HCT116 (cell line): ENCODE measurements at regions not wholly inside any gene's neighbourhood (a gene's known extent, or its start where the extent isn't known, plus 50 kb on each side); places are given as distances from the start of the nearest gene placed in this dataset.

Experiments
- ATAC-seq: fragments of 200-7000 bp; cut with Tn5 transposase; 2 replicates; pipeline ENCODE4 v1.9.1; 2020; ENCODE audit warnings: mild to moderate bottlenecking, moderate library complexity
- BruUV-seq: library from RNA; stranded (reverse); fragments of 400-500 nt; replicated peaks from 2 replicates; lab custom pipeline; 2021; lab: Mats Ljungman, UMichigan
- CTCF ChIA-PET: fragments of 300-600 bp; sonication (Branson Sonifier 250); formaldehyde crosslinking; loops from one replicate; lab custom pipeline; 2021; ENCODE audit warnings: antibody characterized with exemption; lab: Charles Lee
- POLR2A ChIA-PET: fragments of 300-600, 350-600 bp; sonication (Branson Sonifier 250); formaldehyde crosslinking; loops from one replicate; lab custom pipeline; 2021; ENCODE audit warnings: antibody characterized with exemption; lab: Charles Lee
- RAD21 ChIA-PET, 2 experiments: fragments of 300-600 bp; sonication (Branson Sonifier 250); formaldehyde crosslinking; loops; one replicate each; lab custom pipeline; 2023; ENCODE audit warnings: low total read pairs in 2 of 2; ENCODE audit not compliant: uncharacterized antibody in 2 of 2, unreplicated experiment in 2 of 2, low non-redundant PET in 1 of 2; lab: Charles Lee
- DNase-seq: peaks from one replicate; pipeline ENCODE4 v3.0.0-alpha.2; 2010; ENCODE audit warnings: low read depth, low spot score
- H2AFZ ChIP-seq: fragments of 200-600 bp; shearing (Covaris generic), sonication (generic); 2 replicates; pipeline ENCODE4 v1.6.1; 2017; ENCODE audit warnings: low read depth, mixed run types, mixed read lengths, antibody characterized with exemption, low read length; ENCODE audit not compliant: poor library complexity, severe bottlenecking
- H3K27ac ChIP-seq: 2 replicates; pipeline ENCODE4 v1.5.1; 2012; ENCODE audit warnings: low read depth, low read length
- H3K27me3 ChIP-seq: fragments of 200-600 bp; sonication (generic); 2 replicates; pipeline ENCODE4 v1.6.1; 2016; ENCODE audit warnings: mixed run types, low read length, mixed read lengths; ENCODE audit not compliant: insufficient read depth
- H3K36me3 ChIP-seq, 2 experiments: fragments of 200-500 bp in 1 of 2; fragments of 200-600 bp in 1 of 2; sonication (Bioruptor generic) in 1 of 2; sonication (generic) in 1 of 2; 2 replicates each; pipeline versions ENCODE4 v1.5.1 to v1.6.1; 2014 to 2016; ENCODE audit warnings: low read length in 2 of 2, inconsistent platforms in 1 of 2, mixed read lengths in 1 of 2, mixed run types in 1 of 2; ENCODE audit not compliant: insufficient read depth in 2 of 2, control insufficient read depth in 1 of 2
- H3K4me1 ChIP-seq, 2 experiments: fragments of 200-600 bp in 1 of 2; sonication (generic) in 1 of 2; 2 replicates each; pipeline versions ENCODE4 v1.5.1 to v1.6.1; 2012 to 2017; ENCODE audit warnings: low read length in 2 of 2, inconsistent platforms in 1 of 2, mild to moderate bottlenecking in 1 of 2, mixed read lengths in 1 of 2, mixed run types in 1 of 2, moderate library complexity in 1 of 2; ENCODE audit not compliant: insufficient read depth in 2 of 2, control insufficient read depth in 1 of 2
- H3K4me2 ChIP-seq: fragments of 200-600 bp; sonication (generic); 2 replicates; pipeline ENCODE4 v1.6.1; 2017; ENCODE audit warnings: mixed run types, low read length, mixed read lengths
- H3K4me3 ChIP-seq, 2 experiments: fragments of 200-600 bp in 1 of 2; sonication (generic) in 1 of 2; replicated peaks in 1 of 2; 2 replicates each; pipeline ENCODE4 v1.5.1; 2011 to 2016; ENCODE audit warnings: low read length in 2 of 2, control low read depth in 1 of 2, low read depth in 1 of 2, mild to moderate bottlenecking in 1 of 2, mixed read lengths in 1 of 2, mixed run types in 1 of 2
- H3K79me2 ChIP-seq: fragments of 200-600 bp; sonication (generic); 2 replicates; pipeline ENCODE4 v1.6.1; 2017; ENCODE audit warnings: mild to moderate bottlenecking, mixed run types, low read length, moderate library complexity, mixed read lengths; ENCODE audit not compliant: insufficient read depth
- H3K9ac ChIP-seq: fragments of 200-600 bp; sonication (generic); 2 replicates; pipeline ENCODE4 v1.6.1; 2016; ENCODE audit warnings: low read length, mixed read lengths
- H3K9me2 ChIP-seq: fragments of 200-600 bp; sonication (generic), shearing (Covaris generic); 2 replicates; pipeline ENCODE4 v1.6.1; 2017; ENCODE audit warnings: mixed run types, mild to moderate bottlenecking, moderate library complexity; ENCODE audit not compliant: insufficient read depth
- H3K9me3 ChIP-seq, 2 experiments: fragments of 200-500 bp in 1 of 2; fragments of 200-600 bp in 1 of 2; sonication (Bioruptor generic) in 1 of 2; sonication (generic) in 1 of 2; 2 replicates each; pipeline ENCODE4 v1.6.1; 2014 to 2017; ENCODE audit warnings: low read length in 2 of 2, mixed read lengths in 2 of 2, inconsistent platforms in 1 of 2, low read depth in 1 of 2, mild to moderate bottlenecking in 1 of 2, mixed run types in 1 of 2, moderate library complexity in 1 of 2; ENCODE audit not compliant: control insufficient read depth in 1 of 2, insufficient read depth in 1 of 2
- H4K20me1 ChIP-seq: fragments of 200-600 bp; sonication (generic), shearing (Covaris generic); 2 replicates; pipeline ENCODE4 v1.6.1; 2017; ENCODE audit warnings: mixed run types, mild to moderate bottlenecking, moderate library complexity; ENCODE audit not compliant: insufficient read depth
- CBX3 ChIP-seq: IDR thresholded peaks from 2 replicates; pipeline ENCODE4 v1.6.1; 2012; ENCODE audit warnings: low read depth
- FOSL1 ChIP-seq: IDR thresholded peaks from 2 replicates; pipeline ENCODE4 v1.6.1; 2012; ENCODE audit warnings: low read depth
- POLR2A ChIP-seq: IDR thresholded peaks from 2 replicates; pipeline ENCODE4 v1.7.0; 2011; ENCODE audit warnings: borderline replicate concordance; ENCODE audit not compliant: insufficient read depth, insufficient read length; ENCODE audit errors: extremely low read depth
- POLR2AphosphoS5 ChIP-seq: IDR thresholded peaks from 2 replicates; pipeline ENCODE4 v1.6.1; 2011; ENCODE audit warnings: mild to moderate bottlenecking, low read depth, low read length, moderate library complexity
- SIN3A ChIP-seq: IDR thresholded peaks from 2 replicates; pipeline ENCODE4 v1.6.1; 2012; ENCODE audit warnings: low read depth
- SP1 ChIP-seq: IDR thresholded peaks from 2 replicates; pipeline ENCODE4 v1.6.1; 2012; ENCODE audit warnings: low read depth
- SRF ChIP-seq: IDR thresholded peaks from 2 replicates; pipeline ENCODE4 v1.6.1; 2012; ENCODE audit warnings: low read depth
- TCF7L2 ChIP-seq: IDR thresholded peaks from 2 replicates; pipeline ENCODE4 v1.7.0; 2011; ENCODE audit warnings: borderline replicate concordance, inconsistent platforms; ENCODE audit not compliant: insufficient read depth, insufficient read length; ENCODE audit errors: extremely low read depth
- ZNF274 ChIP-seq: fragments of 200-500 bp; sonication (Bioruptor generic); IDR thresholded peaks from 2 replicates; pipeline ENCODE4 v1.6.1; 2014; ENCODE audit warnings: mild to moderate bottlenecking, low read depth, low read length, inconsistent platforms
- intact Hi-C: fragments of 100-400 bp; cut with micrococcal nuclease; formaldehyde crosslinking; loops from 2 replicates; pipeline ENCODE4 v1.10.0; 2022
- TF ChIP-seq, protein P1 (sequence below): IDR thresholded peaks from 2 replicates; pipeline ENCODE4 v1.6.1; 2012; ENCODE audit warnings: low read depth
- TF ChIP-seq, protein P2 (sequence below): IDR thresholded peaks from 2 replicates; pipeline ENCODE4 v1.6.1; 2012
- TF ChIP-seq, protein P3 (sequence below), 3 experiments: fragments of 200-600 bp in 1 of 3; sonication (generic) in 1 of 3; IDR thresholded peaks in 2 of 3; conservative IDR thresholded peaks in 1 of 3; 2 replicates each; pipeline ENCODE4 v1.5.1; 2012 to 2017; ENCODE audit warnings: low read depth in 2 of 3, low read length in 2 of 3, antibody characterized with exemption in 1 of 3, borderline replicate concordance in 1 of 3, control low read depth in 1 of 3, mild to moderate bottlenecking in 1 of 3, mixed read lengths in 1 of 3, mixed run types in 1 of 3, moderate library complexity in 1 of 3; ENCODE audit not compliant: insufficient read depth in 1 of 3

DNA sequence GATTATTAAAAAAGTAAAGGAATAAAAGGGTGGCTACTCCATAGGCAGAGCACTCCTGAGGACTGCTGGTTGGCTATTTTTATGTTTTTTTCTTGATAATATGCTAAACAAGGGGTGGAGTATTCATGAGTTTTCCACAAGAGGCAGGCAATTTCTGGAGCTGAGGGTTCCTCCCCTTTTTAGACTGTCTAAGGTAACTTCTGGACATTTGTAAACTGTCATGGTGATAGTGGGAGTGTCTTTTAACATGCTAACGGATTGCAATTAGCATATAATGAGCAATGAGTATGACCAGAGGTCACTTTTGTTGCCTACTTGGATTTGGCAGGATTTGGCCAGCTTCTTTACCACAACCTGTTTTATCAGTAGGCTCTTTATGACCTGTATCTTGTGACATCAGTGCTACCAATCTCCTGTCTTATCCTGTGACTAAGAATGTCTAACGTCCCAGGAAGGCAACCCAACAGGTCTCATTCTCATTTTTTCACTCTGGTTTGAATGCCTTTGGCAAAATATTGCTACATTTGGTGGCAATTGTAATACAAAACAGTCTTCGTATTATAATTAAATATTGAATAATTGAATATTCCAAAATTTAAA, 587.8 kb upstream of the POM121L12 start:
- H3K9me3 ChIP-seq, result peaks cover 0 to 19% of the 10 kb centered on the region in 2 experiments; a peak in 3 of 4 replicates
- H3K27ac ChIP-seq, result no peak overlapping the region
- no peak for ATAC-seq
- ChIA-PET CTCF (no interaction called here), RAD21 (no interaction called here), POLR2A (no interaction called here)
- no peak overlapping the region for H3K4me2 ChIP-seq
- intact Hi-C loops, result no loop called here
- H3K36me3 ChIP-seq, result no peaks in the 10 kb centered on the region
- no peaks in the 10 kb centered on the region for H4K20me1 ChIP-seq
- DNase-seq, result no peak
- no peak overlapping the region for H3K4me3 ChIP-seq
- H3K79me2 ChIP-seq, result no peaks in the 10 kb centered on the region
- no peaks in the 10 kb centered on the region for H3K4me1 ChIP-seq
- H2AFZ ChIP-seq, result no peak overlapping the region
- H3K9me2 ChIP-seq, result no peaks in the 10 kb centered on the region
- BruUV-seq, result no TSS peak
- H3K27me3 ChIP-seq, result no peaks in the 10 kb centered on the region
- H3K9ac ChIP-seq, result no peak overlapping the region
- TF ChIP-seq POLR2AphosphoS5 (no peak), SIN3A (no peak), FOSL1 (no peak), TCF7L2 (no peak), SRF (no peak), SP1 (no peak), ZNF274 (no peak), POLR2A (no peak), CBX3 (no peak)
- TF ChIP-seq, protein P1, sequence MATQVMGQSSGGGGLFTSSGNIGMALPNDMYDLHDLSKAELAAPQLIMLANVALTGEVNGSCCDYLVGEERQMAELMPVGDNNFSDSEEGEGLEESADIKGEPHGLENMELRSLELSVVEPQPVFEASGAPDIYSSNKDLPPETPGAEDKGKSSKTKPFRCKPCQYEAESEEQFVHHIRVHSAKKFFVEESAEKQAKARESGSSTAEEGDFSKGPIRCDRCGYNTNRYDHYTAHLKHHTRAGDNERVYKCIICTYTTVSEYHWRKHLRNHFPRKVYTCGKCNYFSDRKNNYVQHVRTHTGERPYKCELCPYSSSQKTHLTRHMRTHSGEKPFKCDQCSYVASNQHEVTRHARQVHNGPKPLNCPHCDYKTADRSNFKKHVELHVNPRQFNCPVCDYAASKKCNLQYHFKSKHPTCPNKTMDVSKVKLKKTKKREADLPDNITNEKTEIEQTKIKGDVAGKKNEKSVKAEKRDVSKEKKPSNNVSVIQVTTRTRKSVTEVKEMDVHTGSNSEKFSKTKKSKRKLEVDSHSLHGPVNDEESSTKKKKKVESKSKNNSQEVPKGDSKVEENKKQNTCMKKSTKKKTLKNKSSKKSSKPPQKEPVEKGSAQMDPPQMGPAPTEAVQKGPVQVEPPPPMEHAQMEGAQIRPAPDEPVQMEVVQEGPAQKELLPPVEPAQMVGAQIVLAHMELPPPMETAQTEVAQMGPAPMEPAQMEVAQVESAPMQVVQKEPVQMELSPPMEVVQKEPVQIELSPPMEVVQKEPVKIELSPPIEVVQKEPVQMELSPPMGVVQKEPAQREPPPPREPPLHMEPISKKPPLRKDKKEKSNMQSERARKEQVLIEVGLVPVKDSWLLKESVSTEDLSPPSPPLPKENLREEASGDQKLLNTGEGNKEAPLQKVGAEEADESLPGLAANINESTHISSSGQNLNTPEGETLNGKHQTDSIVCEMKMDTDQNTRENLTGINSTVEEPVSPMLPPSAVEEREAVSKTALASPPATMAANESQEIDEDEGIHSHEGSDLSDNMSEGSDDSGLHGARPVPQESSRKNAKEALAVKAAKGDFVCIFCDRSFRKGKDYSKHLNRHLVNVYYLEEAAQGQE, result no peak
- TF ChIP-seq, protein P2, sequence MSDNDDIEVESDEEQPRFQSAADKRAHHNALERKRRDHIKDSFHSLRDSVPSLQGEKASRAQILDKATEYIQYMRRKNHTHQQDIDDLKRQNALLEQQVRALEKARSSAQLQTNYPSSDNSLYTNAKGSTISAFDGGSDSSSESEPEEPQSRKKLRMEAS, result no peak
- TF ChIP-seq, protein P3, sequence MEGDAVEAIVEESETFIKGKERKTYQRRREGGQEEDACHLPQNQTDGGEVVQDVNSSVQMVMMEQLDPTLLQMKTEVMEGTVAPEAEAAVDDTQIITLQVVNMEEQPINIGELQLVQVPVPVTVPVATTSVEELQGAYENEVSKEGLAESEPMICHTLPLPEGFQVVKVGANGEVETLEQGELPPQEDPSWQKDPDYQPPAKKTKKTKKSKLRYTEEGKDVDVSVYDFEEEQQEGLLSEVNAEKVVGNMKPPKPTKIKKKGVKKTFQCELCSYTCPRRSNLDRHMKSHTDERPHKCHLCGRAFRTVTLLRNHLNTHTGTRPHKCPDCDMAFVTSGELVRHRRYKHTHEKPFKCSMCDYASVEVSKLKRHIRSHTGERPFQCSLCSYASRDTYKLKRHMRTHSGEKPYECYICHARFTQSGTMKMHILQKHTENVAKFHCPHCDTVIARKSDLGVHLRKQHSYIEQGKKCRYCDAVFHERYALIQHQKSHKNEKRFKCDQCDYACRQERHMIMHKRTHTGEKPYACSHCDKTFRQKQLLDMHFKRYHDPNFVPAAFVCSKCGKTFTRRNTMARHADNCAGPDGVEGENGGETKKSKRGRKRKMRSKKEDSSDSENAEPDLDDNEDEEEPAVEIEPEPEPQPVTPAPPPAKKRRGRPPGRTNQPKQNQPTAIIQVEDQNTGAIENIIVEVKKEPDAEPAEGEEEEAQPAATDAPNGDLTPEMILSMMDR (IDR thresholded peaks at IDR 0.05 in 2 of 3, conservative IDR thresholded peaks at IDR 0.05 in 1 of 3; ENCODE audit: borderline replicate concordance in 1 of 3, insufficient read depth in 1 of 3, low read depth in 2 of 3, low read length in 2 of 3), result no peak
